HEK293T (cell line): ENCODE measurements at regions not wholly inside any gene's neighbourhood (a gene's known extent, or its start where the extent isn't known, plus 50 kb on each side); places are given as distances from the start of the nearest gene placed in this dataset.

ENCODE experiments used
- ARNT ChIP-seq: fragments of 450-650 bp; IDR thresholded peaks from 2 replicates; pipeline ENCODE4 v1.6.1; 2017; ENCODE audit warnings: mild to moderate bottlenecking
- BHLHE40 ChIP-seq: fragments of 450-650 bp; IDR thresholded peaks from 2 replicates; pipeline ENCODE4 v1.6.1; 2016; ENCODE audit warnings: mild to moderate bottlenecking, moderate library complexity, borderline replicate concordance
- CTBP1 ChIP-seq: fragments of 450-650 bp; IDR thresholded peaks from 2 replicates; pipeline ENCODE4 v1.6.1; 2016; ENCODE audit warnings: borderline replicate concordance
- ELF4 ChIP-seq: fragments of 450-650 bp; IDR thresholded peaks from 2 replicates; pipeline ENCODE4 v1.6.1; 2017; ENCODE audit warnings: antibody characterized with exemption
- FOXK2 ChIP-seq: fragments of 450-650 bp; IDR thresholded peaks from 2 replicates; pipeline ENCODE4 v1.6.1; 2016; ENCODE audit warnings: mild to moderate bottlenecking
- FOXM1 ChIP-seq: fragments of 450-650 bp; IDR thresholded peaks from 2 replicates; pipeline ENCODE4 v1.6.1; 2017; ENCODE audit warnings: mild to moderate bottlenecking, borderline replicate concordance
- HDGF ChIP-seq: fragments of 450-650 bp; IDR thresholded peaks from 2 replicates; pipeline ENCODE4 v1.6.1; 2017; ENCODE audit warnings: antibody characterized with exemption, borderline replicate concordance
- L3MBTL2 ChIP-seq: fragments of 450-650 bp; conservative IDR thresholded peaks from 2 replicates; pipeline ENCODE4 v1.6.1; 2016; ENCODE audit warnings: mild to moderate bottlenecking
- SP1 ChIP-seq: fragments of 450-650 bp; IDR thresholded peaks from 2 replicates; pipeline ENCODE4 v1.6.1; 2017
- TARDBP ChIP-seq: fragments of 450-650 bp; IDR thresholded peaks from 2 replicates; pipeline ENCODE4 v1.6.1; 2016
- ZNF384 ChIP-seq: fragments of 450-650 bp; IDR thresholded peaks from 2 replicates; pipeline ENCODE4 v1.6.1; 2016
- TF ChIP-seq, protein P1 (sequence below): fragments of 450-650 bp; IDR thresholded peaks from 2 replicates; pipeline ENCODE4 v1.6.1; 2016

DNA sequence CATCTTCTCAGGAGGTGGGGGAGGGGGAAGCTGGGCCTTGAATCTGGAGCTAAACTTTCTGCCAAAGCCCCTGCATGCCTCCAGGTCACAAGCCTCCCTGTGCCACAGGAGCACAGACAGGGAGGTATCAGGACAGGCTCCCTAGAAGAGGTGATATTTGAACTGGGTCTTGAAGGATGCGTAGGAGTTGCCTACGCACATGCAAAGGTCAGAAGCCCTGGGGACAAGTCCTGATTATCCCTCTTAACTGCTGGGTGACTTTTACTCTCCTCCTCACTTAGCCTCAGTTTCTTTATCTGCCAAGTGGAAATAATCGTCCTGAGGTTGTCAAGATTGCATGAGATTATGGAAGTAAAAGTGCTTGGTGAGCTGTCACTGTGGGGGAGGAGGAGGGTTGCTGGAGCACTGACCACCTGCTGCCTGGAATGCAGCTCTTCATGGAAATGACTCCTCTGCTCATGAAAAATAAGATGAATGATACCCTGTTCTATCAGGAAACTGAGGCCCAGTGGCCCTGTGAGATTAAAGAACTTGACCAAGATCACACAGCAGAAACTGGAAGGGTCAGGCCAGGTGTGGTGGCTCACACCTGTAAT lies 50.6 kb upstream of the LAPTM5 start:
- TF ChIP-seq CTBP1: no peak
- no peak for TF ChIP-seq TARDBP
- no peak for TF ChIP-seq HDGF
- TF ChIP-seq BHLHE40: no peak
- no peak for TF ChIP-seq FOXK2
- no peak for TF ChIP-seq ZNF384
- TF ChIP-seq SP1: no peak
- no peak for TF ChIP-seq L3MBTL2
- TF ChIP-seq ELF4: no peak
- TF ChIP-seq, protein P1, sequence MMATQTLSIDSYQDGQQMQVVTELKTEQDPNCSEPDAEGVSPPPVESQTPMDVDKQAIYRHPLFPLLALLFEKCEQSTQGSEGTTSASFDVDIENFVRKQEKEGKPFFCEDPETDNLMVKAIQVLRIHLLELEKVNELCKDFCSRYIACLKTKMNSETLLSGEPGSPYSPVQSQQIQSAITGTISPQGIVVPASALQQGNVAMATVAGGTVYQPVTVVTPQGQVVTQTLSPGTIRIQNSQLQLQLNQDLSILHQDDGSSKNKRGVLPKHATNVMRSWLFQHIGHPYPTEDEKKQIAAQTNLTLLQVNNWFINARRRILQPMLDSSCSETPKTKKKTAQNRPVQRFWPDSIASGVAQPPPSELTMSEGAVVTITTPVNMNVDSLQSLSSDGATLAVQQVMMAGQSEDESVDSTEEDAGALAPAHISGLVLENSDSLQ: no peak
- no peak for TF ChIP-seq FOXM1
- no peak for TF ChIP-seq ARNT
